Activated T-cell treated with anti-CD3 and anti-CD28 coated beads, Interleukin-2, amount 50 U/mL, for 4 hours (primary cell): ENCODE measurements at regions not wholly inside any gene's neighbourhood (a gene's known extent, or its start where the extent isn't known, plus 50 kb on each side); places are given as distances from the start of the nearest gene placed in this dataset.
"Not testable (repeated sequence)": the region's sequence is repeated elsewhere in the genome, so short reads cannot be mapped to it uniquely, and the experiment has no call there.

ENCODE experiments used
- ATAC-seq, 2 donors: fragments of 200-7000 bp; cut with Tn5 transposase; one replicate each; pipeline ENCODE4 v1.10.0; 2021
- DNase-seq: peaks from one replicate; pipeline ENCODE4 v3.0.0-alpha.2; 2020
- H3K27me3 Mint-ChIP-seq: one replicate; pipeline ENCODE4 v1.8.0; 2021; ENCODE audit warnings: low read depth, mixed read lengths
- H3K36me3 Mint-ChIP-seq: one replicate; pipeline ENCODE4 v1.8.0; 2022; ENCODE audit warnings: mixed read lengths; ENCODE audit not compliant: insufficient read depth
- H3K4me1 Mint-ChIP-seq: one replicate; pipeline ENCODE4 v1.8.0; 2021; ENCODE audit warnings: low read depth, mixed read lengths
- H3K4me3 Mint-ChIP-seq: one replicate; pipeline ENCODE4 v1.8.0; 2021; ENCODE audit warnings: mild to moderate bottlenecking, moderate library complexity, mixed read lengths
- H3K9me3 Mint-ChIP-seq: one replicate; pipeline ENCODE4 v1.8.0; 2021; ENCODE audit warnings: mixed read lengths

- H3K9me3 Mint-ChIP-seq = no peaks in the 10 kb centered on the region
- H3K27me3 Mint-ChIP-seq = no peaks in the 10 kb centered on the region
- no peaks in the 10 kb centered on the region for H3K4me1 Mint-ChIP-seq
- H3K36me3 Mint-ChIP-seq = no peaks in the 10 kb centered on the region
- ATAC-seq = no peak
- no peak for DNase-seq
- no peak overlapping the region for H3K4me3 Mint-ChIP-seq
Observed at GRCh38 chr2:121839584-121839983, 84.1 kb downstream of the TSN start.

- ATAC-seq (no peak), DNase-seq (no peak)
- Mint-ChIP-seq H3K27me3 (peaks cover 5% of the 10 kb centered on the region), H3K9me3 (no peaks in the 10 kb centered on the region), H3K36me3 (no peaks in the 10 kb centered on the region), H3K4me3 (no peak overlapping the region), H3K4me1 (no peaks in the 10 kb centered on the region)
Observed at GRCh38 chr2:121849236-121849635, 93.8 kb downstream of the TSN start.

- H3K27me3 Mint-ChIP-seq = peaks cover 17% of the 10 kb centered on the region
- ATAC-seq, DNase-seq, H3K36me3 Mint-ChIP-seq, H3K4me3 Mint-ChIP-seq, H3K9me3 Mint-ChIP-seq, H3K4me1 Mint-ChIP-seq: not testable (repeated sequence)
Observed at GRCh38 chr2:121853149-121853548, 97.7 kb downstream of the TSN start.

- no peaks in the 10 kb centered on the region for H3K4me1 Mint-ChIP-seq
- H3K9me3 Mint-ChIP-seq = peaks cover 6% of the 10 kb centered on the region
- DNase-seq = no peak
- H3K4me3 Mint-ChIP-seq = no peak overlapping the region
- peaks cover 21% of the 10 kb centered on the region for H3K27me3 Mint-ChIP-seq
- ATAC-seq = no peak
- no peaks in the 10 kb centered on the region for H3K36me3 Mint-ChIP-seq
Observed at GRCh38 chr2:121855510-121855909, 100.1 kb downstream of the TSN start.

- H3K4me1 Mint-ChIP-seq = no peaks in the 10 kb centered on the region
- H3K27me3 Mint-ChIP-seq = peaks cover 26% of the 10 kb centered on the region
- H3K4me3 Mint-ChIP-seq = no peak overlapping the region
- no peaks in the 10 kb centered on the region for H3K36me3 Mint-ChIP-seq
- ATAC-seq (no peak), DNase-seq (no peak)
- H3K9me3 Mint-ChIP-seq = peaks cover 6% of the 10 kb centered on the region
Observed at GRCh38 chr2:121856360-121856759, 100.9 kb downstream of the TSN start.

GRCh38 chr2:121858369-121858768, 102.9 kb downstream of the TSN start:
- no peak for DNase-seq
- Mint-ChIP-seq H3K27me3 (peaks cover 25% of the 10 kb centered on the region), H3K36me3 (no peaks in the 10 kb centered on the region), H3K4me3 (no peak overlapping the region), H3K9me3 (peaks cover 6% of the 10 kb centered on the region), H3K4me1 (no peaks in the 10 kb centered on the region)
- ATAC-seq = no peak

GRCh38 chr2:121858847-121859246, 103.4 kb downstream of the TSN start:
- Mint-ChIP-seq H3K4me1 (no peaks in the 10 kb centered on the region), H3K27me3 (peaks cover 25% of the 10 kb centered on the region), H3K9me3 (peaks cover 8% of the 10 kb centered on the region), H3K36me3 (no peaks in the 10 kb centered on the region), H3K4me3 (no peak overlapping the region)
- no peak for ATAC-seq
- DNase-seq = no peak

GRCh38 chr2:121860033-121860757, 104.7 kb downstream of the TSN start:
- Mint-ChIP-seq H3K4me1 (no peaks in the 10 kb centered on the region), H3K36me3 (no peaks in the 10 kb centered on the region), H3K4me3 (no peak overlapping the region), H3K27me3 (peaks cover 25% of the 10 kb centered on the region), H3K9me3 (peaks cover 6% of the 10 kb centered on the region)
- DNase-seq (no peak), ATAC-seq (no peak)

GRCh38 chr2:121860758-121861227, 105.3 kb downstream of the TSN start:
- ATAC-seq (no peak), DNase-seq (no peak)
- H3K4me3 Mint-ChIP-seq = no peak overlapping the region
- peaks cover 3% of the 10 kb centered on the region for H3K9me3 Mint-ChIP-seq
- no peaks in the 10 kb centered on the region for H3K4me1 Mint-ChIP-seq
- peaks cover 25% of the 10 kb centered on the region for H3K27me3 Mint-ChIP-seq
- no peaks in the 10 kb centered on the region for H3K36me3 Mint-ChIP-seq

GRCh38 chr2:121862286-121862685, 106.8 kb downstream of the TSN start:
- H3K27me3 Mint-ChIP-seq = peaks cover 17% of the 10 kb centered on the region
- no peaks in the 10 kb centered on the region for H3K36me3 Mint-ChIP-seq
- peaks cover 3% of the 10 kb centered on the region for H3K9me3 Mint-ChIP-seq
- no peak for DNase-seq
- no peak overlapping the region for H3K4me3 Mint-ChIP-seq
- H3K4me1 Mint-ChIP-seq = no peaks in the 10 kb centered on the region
- ATAC-seq = no peak

- Mint-ChIP-seq H3K4me3 (no peak overlapping the region), H3K4me1 (no peaks in the 10 kb centered on the region), H3K27me3 (peaks cover 6% of the 10 kb centered on the region), H3K9me3 (peaks cover 3% of the 10 kb centered on the region), H3K36me3 (no peaks in the 10 kb centered on the region)
- ATAC-seq (no peak), DNase-seq (no peak)
Observed at GRCh38 chr2:121865914-121866313, 110.5 kb downstream of the TSN start.

GRCh38 chr2:121866789-121867188, 111.3 kb downstream of the TSN start:
- H3K4me1 Mint-ChIP-seq = no peaks in the 10 kb centered on the region
- no peak for ATAC-seq
- no peak for DNase-seq
- H3K27me3 Mint-ChIP-seq = no peaks in the 10 kb centered on the region
- H3K4me3 Mint-ChIP-seq = no peak overlapping the region
- H3K9me3 Mint-ChIP-seq = peaks cover 3% of the 10 kb centered on the region
- no peaks in the 10 kb centered on the region for H3K36me3 Mint-ChIP-seq

GRCh38 chr2:121868652-121869051, 113.2 kb downstream of the TSN start:
- ATAC-seq (no peak), DNase-seq (no peak)
- no peak overlapping the region for H3K4me3 Mint-ChIP-seq
- peaks cover 3% of the 10 kb centered on the region for H3K9me3 Mint-ChIP-seq
- H3K4me1 Mint-ChIP-seq = no peaks in the 10 kb centered on the region
- no peaks in the 10 kb centered on the region for H3K27me3 Mint-ChIP-seq
- no peaks in the 10 kb centered on the region for H3K36me3 Mint-ChIP-seq

GRCh38 chr2:121869363-121869762, 113.9 kb downstream of the TSN start:
- no peak for ATAC-seq
- DNase-seq = no peak
- Mint-ChIP-seq H3K9me3 (no peaks in the 10 kb centered on the region), H3K36me3 (no peaks in the 10 kb centered on the region), H3K4me1 (no peaks in the 10 kb centered on the region), H3K4me3 (no peak overlapping the region), H3K27me3 (peaks cover 4% of the 10 kb centered on the region)

GRCh38 chr2:121869873-121870272, 114.4 kb downstream of the TSN start:
- Mint-ChIP-seq H3K9me3 (no peaks in the 10 kb centered on the region), H3K4me1 (no peaks in the 10 kb centered on the region), H3K36me3 (no peaks in the 10 kb centered on the region), H3K27me3 (peaks cover 4% of the 10 kb centered on the region), H3K4me3 (no peak overlapping the region)
- ATAC-seq = no peak
- DNase-seq = no peak
